ENCODE measurements at regions not wholly inside any gene's neighbourhood (a gene's known extent, or its start where the extent isn't known, plus 50 kb on each side); places are given as distances from the start of the nearest gene placed in this dataset.

- no peak for DNase-seq (ENCODE audit: extremely low read depth in 1 of 4, low spot score in 3 of 4)
- H4K20me1 ChIP-seq (replicated peaks; ENCODE audit: control insufficient read depth, insufficient read depth, low read length): no peaks in the 10 kb centered on the region
- H3K27ac ChIP-seq (ENCODE audit: extremely low read depth, low read depth, low read length): no peak overlapping the region
- TF ChIP-seq ZNF707 (CRISPR knock-in tag; conservative IDR thresholded peaks at IDR 0.05): no peak
- TF ChIP-seq NR1H2 (CRISPR knock-in tag; IDR thresholded peaks at IDR 0.05): no peak
- no peak for TF ChIP-seq ILK (tag; IDR thresholded peaks at IDR 0.05; ENCODE audit: borderline replicate concordance, low read depth)
- TF ChIP-seq HDAC2 (IDR thresholded peaks at IDR 0.05): no peak
- TF ChIP-seq CREB1 (IDR thresholded peaks at IDR 0.05): no peak
- no peak for TF ChIP-seq CREB1 (CRISPR knock-in tag; IDR thresholded peaks at IDR 0.05)
- H2AFZ ChIP-seq (ENCODE audit: low read depth, low read length): no peak overlapping the region; the same call in 1 of the 2 replicates
- ChIA-PET POLR2A (interaction anchor here (0.6 kb wide), 1 partner anchor 115 kb away, joined by 3 read pairs; no protein-coding TSS in a partner anchor), CTCF (ENCODE audit: low intra/inter-chr PET ratio) (no interaction called here)
- no peaks in the 10 kb centered on the region for H3K9me1 ChIP-seq (ENCODE audit: control insufficient read depth, insufficient read depth, low read length)
- peaks cover 0 to 6% of the 10 kb centered on the region in 2 experiments; a peak in 3 of 5 replicates for H3K4me1 ChIP-seq (replicated peaks in 1 of 2; ENCODE audit: control insufficient read depth in 2 of 2, insufficient read depth in 2 of 2, low read length in 2 of 2)
- peaks cover 0 to 4% of the 10 kb centered on the region in 2 experiments; a peak in 1 of 5 replicates for H3K27me3 ChIP-seq (ENCODE audit: control insufficient read depth in 2 of 2, insufficient read depth in 2 of 2, low read length in 2 of 2)
- no peak for ATAC-seq
- 27% methylated on average over 2 of the region's 4 CpGs for WGBS (ENCODE audit: insufficient coverage, low coverage, missing lambda C conversion rate)
- H3K9me3 ChIP-seq (replicated peaks; ENCODE audit: control insufficient read depth, insufficient read depth, low read depth, low read length): no peaks in the 10 kb centered on the region
- H3K36me3 ChIP-seq (ENCODE audit: control insufficient read depth, insufficient read depth, low read length): no peaks in the 10 kb centered on the region
- in situ Hi-C loops (cut with MboI) (no loop called here), intact Hi-C loops (cut with micrococcal nuclease) (no loop called here)
- H3K4me3 ChIP-seq: no peak overlapping the region
- no peak for FAIRE-seq
- no TSS peak for BruUV-seq (replicated peaks)
- H3K79me2 ChIP-seq (ENCODE audit: control insufficient read depth, insufficient read depth, low read length): no peaks in the 10 kb centered on the region
- no peak overlapping the region for H3K4me2 ChIP-seq (ENCODE audit: insufficient read depth, low read length)
- no peak overlapping the region for H3K9ac ChIP-seq (ENCODE audit: insufficient read depth in 1 of 2, low read depth in 2 of 2, low read length in 2 of 2)
These were observed 60.9 kb upstream of the KLF7 start for GRCh38 chr2:207226671-207227061.

Data from K562 (cell line).